ENCODE measurements at regions not wholly inside any gene's neighbourhood (a gene's known extent, or its start where the extent isn't known, plus 50 kb on each side); places are given as distances from the start of the nearest gene placed in this dataset.

DNA sequence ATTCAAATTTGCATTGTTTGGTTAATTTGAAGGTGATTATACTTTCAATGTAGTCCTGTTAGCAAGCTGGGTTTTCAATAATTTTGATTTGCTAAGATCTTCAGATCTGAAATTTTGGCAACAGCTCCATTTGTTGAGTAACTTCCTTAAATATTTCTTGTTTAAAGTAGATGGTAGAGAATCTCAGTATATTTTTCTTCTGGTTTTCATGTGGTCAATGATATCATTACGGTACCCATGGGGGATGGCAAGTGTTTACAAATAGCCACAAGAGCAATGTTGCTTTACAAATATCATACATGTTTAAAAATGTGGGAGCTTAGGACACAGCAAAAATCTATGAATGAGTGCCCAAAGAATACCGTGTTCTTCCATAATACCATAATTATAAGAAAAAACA, 175.9 kb downstream of the IFI44 start:
- H3K27ac ChIP-seq (ENCODE audit: low read depth, low read length): no peak overlapping the region
- no peaks in the 10 kb centered on the region for H3K36me3 ChIP-seq (ENCODE audit: control insufficient read depth, insufficient read depth, low read length)
- no peak for DNase-seq
- H3K9ac ChIP-seq (ENCODE audit: extremely low read depth, low read length, poor library complexity, severe bottlenecking): no peak overlapping the region
- no peak for TF ChIP-seq CTCF (conservative IDR thresholded peaks at IDR 0.05)
- H3K9me3 ChIP-seq (ENCODE audit: control insufficient read depth, low read length): no peaks in the 10 kb centered on the region
- Mint-ChIP-seq H3K4me1 (peaks cover 1% of the 10 kb centered on the region), H3K27me3 (ENCODE audit: insufficient read depth) (no peaks in the 10 kb centered on the region), H3K9me3 (no peaks in the 10 kb centered on the region), H3K4me3 (no peak overlapping the region), H3K27ac (no peak overlapping the region), H3K36me3 (ENCODE audit: low read depth) (no peaks in the 10 kb centered on the region)
- H3K4me1 ChIP-seq (ENCODE audit: control insufficient read depth, insufficient read depth, low read length): no peaks in the 10 kb centered on the region
- WGBS, 2 experiments (ENCODE audit: insufficient coverage in 1 of 2, insufficient read length in 1 of 2): 88 to 100% methylated on average over 1 to 2 of the region's 2 CpGs
- H3K27me3 ChIP-seq (ENCODE audit: control insufficient read depth, insufficient read depth, low read length, poor library complexity, severe bottlenecking): no peaks in the 10 kb centered on the region
- H3K4me3 ChIP-seq (ENCODE audit: low read length): no peak overlapping the region

GRCh38 chr1:78829644-78830043, 176.9 kb downstream of the ADGRL4 start:
- no peak for DNase-seq
- Histone ChIP-seq H3K27ac (ENCODE audit: low read depth, low read length) (no peak overlapping the region), H3K36me3 (ENCODE audit: control insufficient read depth, insufficient read depth, low read length) (no peaks in the 10 kb centered on the region), H3K9me3 (ENCODE audit: control insufficient read depth, low read length) (no peaks in the 10 kb centered on the region), H3K27me3 (ENCODE audit: control insufficient read depth, insufficient read depth, low read length, poor library complexity, severe bottlenecking) (no peaks in the 10 kb centered on the region), H3K9ac (ENCODE audit: extremely low read depth, low read length, poor library complexity, severe bottlenecking) (no peak overlapping the region), H3K4me3 (ENCODE audit: low read length) (no peak overlapping the region), H3K4me1 (ENCODE audit: control insufficient read depth, insufficient read depth, low read length) (no peaks in the 10 kb centered on the region)
- peaks cover 1% of the 10 kb centered on the region for H3K4me1 Mint-ChIP-seq
- H3K36me3 Mint-ChIP-seq (ENCODE audit: low read depth): no peaks in the 10 kb centered on the region
- TF ChIP-seq CTCF (conservative IDR thresholded peaks at IDR 0.05): no peak
- H3K27me3 Mint-ChIP-seq (ENCODE audit: insufficient read depth): no peaks in the 10 kb centered on the region
- no peaks in the 10 kb centered on the region for H3K9me3 Mint-ChIP-seq
- no peak overlapping the region for H3K4me3 Mint-ChIP-seq
- WGBS, 2 experiments (ENCODE audit: insufficient coverage in 1 of 2, insufficient read length in 1 of 2): 91 to 92% methylated on average over 3 to 4 of the region's 4 CpGs
- no peak overlapping the region for H3K27ac Mint-ChIP-seq

DNA sequence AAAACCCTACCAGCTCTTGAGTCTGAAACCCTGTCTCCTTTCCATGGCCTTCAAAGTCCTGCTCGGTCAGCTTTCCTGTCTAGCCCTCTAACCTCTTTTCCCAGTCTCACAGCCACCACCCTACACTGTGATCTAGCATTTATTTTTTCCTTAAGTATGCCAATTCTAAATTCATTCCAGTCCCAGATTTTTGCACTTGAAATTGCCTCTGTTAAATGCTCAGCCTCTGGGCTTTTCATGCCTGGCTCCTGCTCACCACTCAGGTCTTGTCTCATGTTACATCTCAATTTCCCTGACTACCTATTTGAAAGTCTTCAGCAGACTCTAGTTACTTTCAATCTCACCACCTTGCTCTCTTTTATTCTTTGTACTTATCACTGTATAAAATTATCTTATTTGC, 176.2 kb downstream of the ADGRL4 start:
- H3K9me3 Mint-ChIP-seq: no peaks in the 10 kb centered on the region
- TF ChIP-seq CTCF (conservative IDR thresholded peaks at IDR 0.05): no peak
- H3K36me3 Mint-ChIP-seq (ENCODE audit: low read depth): no peaks in the 10 kb centered on the region

More for the DNA sequence above, 176.2 kb downstream of the ADGRL4 start:
- no peaks in the 10 kb centered on the region for H3K27me3 ChIP-seq (ENCODE audit: control insufficient read depth, insufficient read depth, low read length, poor library complexity, severe bottlenecking)
- Mint-ChIP-seq H3K4me1 (peaks cover 1% of the 10 kb centered on the region), H3K27me3 (ENCODE audit: insufficient read depth) (no peaks in the 10 kb centered on the region), H3K4me3 (no peak overlapping the region), H3K27ac (no peak overlapping the region)
- H3K9me3 ChIP-seq (ENCODE audit: control insufficient read depth, low read length): no peaks in the 10 kb centered on the region
- H3K36me3 ChIP-seq (ENCODE audit: control insufficient read depth, insufficient read depth, low read length): no peaks in the 10 kb centered on the region
- H3K9ac ChIP-seq (ENCODE audit: extremely low read depth, low read length, poor library complexity, severe bottlenecking): no peak overlapping the region
- H3K4me1 ChIP-seq (ENCODE audit: control insufficient read depth, insufficient read depth, low read length): no peaks in the 10 kb centered on the region
- no peak for DNase-seq
- H3K27ac ChIP-seq (ENCODE audit: low read depth, low read length): no peak overlapping the region
- WGBS, 2 experiments (ENCODE audit: insufficient coverage in 1 of 2, insufficient read length in 1 of 2): 80 to 100% methylated on average over 1 of the region's 1 CpG
- H3K4me3 ChIP-seq (ENCODE audit: low read length): no peak overlapping the region

All from endodermal cell (in vitro differentiated cells).